Caki2 (cell line): ENCODE measurements at regions not wholly inside any gene's neighbourhood (a gene's known extent, or its start where the extent isn't known, plus 50 kb on each side); places are given as distances from the start of the nearest gene placed in this dataset.
"Not testable (repeated sequence)": the region's sequence is repeated elsewhere in the genome, so short reads cannot be mapped to it uniquely, and the experiment has no call there.

ENCODE experiments used
- DNase-seq: peaks from one replicate; pipeline ENCODE4 v3.0.0-alpha.2; 2015; ENCODE audit warnings: low read depth
- in situ Hi-C: cut with HindIII; loops from 2 replicates; pipeline ENCODE4 v1.10.0; 2016; ENCODE audit warnings: low sequenced_read_pairs, low pct_unique_long_range_greater_than_20kb, mixed read lengths

GRCh38 chr4:57405359-57405758 is 295.2 kb upstream of the IGFBP7 start:
- peak; percentile 1 for DNase-seq
- in situ Hi-C loops: no loop called here

GRCh38 chr4:57404483-57404882 is 294.3 kb upstream of the IGFBP7 start:
- no peak for DNase-seq
- in situ Hi-C loops: no loop called here

- in situ Hi-C loops: no loop called here
- DNase-seq: no peak
These were observed 293.4 kb upstream of the IGFBP7 start for GRCh38 chr4:57403591-57403990.

- no peak for DNase-seq
- in situ Hi-C loops: no loop called here
These were observed 291.4 kb upstream of the IGFBP7 start for GRCh38 chr4:57401586-57401985.

GRCh38 chr4:57378766-57379165 is 268.6 kb upstream of the IGFBP7 start:
- peak; percentile 16 for DNase-seq
- in situ Hi-C loops: no loop called here

GRCh38 chr4:57374866-57375595 is 264.8 kb upstream of the IGFBP7 start:
- no peak for DNase-seq
- in situ Hi-C loops: no loop called here

- DNase-seq: no peak
- in situ Hi-C loops: no loop called here
These were observed 263.8 kb upstream of the IGFBP7 start for GRCh38 chr4:57373991-57374390.

GRCh38 chr4:57371671-57372070 is 261.5 kb upstream of the IGFBP7 start:
- in situ Hi-C loops: no loop called here
- DNase-seq: no peak

GRCh38 chr4:57370691-57371090 is 260.5 kb upstream of the IGFBP7 start:
- in situ Hi-C loops: no loop called here
- DNase-seq: no peak

- no peak for DNase-seq
These were observed 259.3 kb upstream of the IGFBP7 start for GRCh38 chr4:57369446-57369845.

GRCh38 chr4:57364255-57364654 is 254.1 kb upstream of the IGFBP7 start:
- no peak for DNase-seq
- in situ Hi-C loops: no loop called here

More at GRCh38 chr4:57369446-57369845, 259.3 kb upstream of the IGFBP7 start:
- in situ Hi-C loops: no loop called here

- DNase-seq: no peak
- in situ Hi-C loops: no loop called here
These were observed 253.2 kb upstream of the IGFBP7 start for GRCh38 chr4:57363346-57363745.

GRCh38 chr4:57360681-57361080 is 250.5 kb upstream of the IGFBP7 start:
- no peak for DNase-seq
- in situ Hi-C loops: no loop called here

GRCh38 chr4:57355101-57355665 is 245.0 kb upstream of the IGFBP7 start:
- no peak for DNase-seq
- in situ Hi-C loops: no loop called here

- DNase-seq: no peak
- in situ Hi-C loops: no loop called here
These were observed 241.5 kb upstream of the IGFBP7 start for GRCh38 chr4:57351731-57352130.

- DNase-seq: no peak
- in situ Hi-C loops: no loop called here
These were observed 234.1 kb upstream of the IGFBP7 start for GRCh38 chr4:57344296-57344695.

GRCh38 chr4:57342411-57342810 is 232.2 kb upstream of the IGFBP7 start:
- no peak for DNase-seq
- in situ Hi-C loops: no loop called here

GRCh38 chr4:57338861-57339260 is 228.7 kb upstream of the IGFBP7 start:
- DNase-seq, in situ Hi-C loops: not testable (repeated sequence)

- in situ Hi-C loops: no loop called here
- no peak for DNase-seq
These were observed 223.5 kb upstream of the IGFBP7 start for GRCh38 chr4:57333684-57334083.

- in situ Hi-C loops: no loop called here
- no peak for DNase-seq
These were observed 221.8 kb upstream of the IGFBP7 start for GRCh38 chr4:57331959-57332358.
